VCaP (cell line): ENCODE measurements at regions not wholly inside any gene's neighbourhood (a gene's known extent, or its start where the extent isn't known, plus 50 kb on each side); places are given as distances from the start of the nearest gene placed in this dataset.

Experiments used
- H3K27ac ChIP-seq: fragments of 450-650 bp; 2 replicates; pipeline ENCODE4 v1.5.1; 2017
- CTCF ChIP-seq: fragments of 450-650 bp; conservative IDR thresholded peaks from 2 replicates; pipeline ENCODE4 v1.5.1; 2017; ENCODE audit warnings: mild to moderate bottlenecking, moderate library complexity

GRCh38 chr10:80767963-80768362 lies 230.3 kb downstream of the SH2D4B start:
- no peak overlapping the region for H3K27ac ChIP-seq
- TF ChIP-seq CTCF = no peak

DNA sequence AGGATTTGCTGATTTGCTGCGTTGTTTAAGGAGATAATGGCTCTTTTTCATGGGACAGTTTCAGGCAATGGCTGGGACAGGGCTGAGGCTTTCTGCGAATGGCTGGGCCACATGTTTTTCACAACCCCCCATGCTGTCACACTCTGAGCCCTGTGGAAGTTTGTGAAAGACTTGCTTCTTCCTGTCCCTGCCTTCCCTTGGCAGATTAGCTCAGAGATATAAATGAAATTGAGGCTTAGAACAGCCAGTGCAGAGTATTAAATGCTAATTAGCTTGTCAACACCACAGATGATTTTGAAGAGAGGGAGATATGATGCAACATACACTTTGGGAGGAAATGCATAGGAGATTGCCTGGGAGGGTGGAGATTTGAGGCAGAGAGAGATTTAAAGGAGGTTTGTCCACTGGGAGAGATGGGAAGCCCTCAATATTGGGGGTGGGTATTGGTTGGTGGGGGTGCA lies 232.0 kb downstream of the SH2D4B start:
- TF ChIP-seq CTCF = no peak
- no peak overlapping the region for H3K27ac ChIP-seq

DNA sequence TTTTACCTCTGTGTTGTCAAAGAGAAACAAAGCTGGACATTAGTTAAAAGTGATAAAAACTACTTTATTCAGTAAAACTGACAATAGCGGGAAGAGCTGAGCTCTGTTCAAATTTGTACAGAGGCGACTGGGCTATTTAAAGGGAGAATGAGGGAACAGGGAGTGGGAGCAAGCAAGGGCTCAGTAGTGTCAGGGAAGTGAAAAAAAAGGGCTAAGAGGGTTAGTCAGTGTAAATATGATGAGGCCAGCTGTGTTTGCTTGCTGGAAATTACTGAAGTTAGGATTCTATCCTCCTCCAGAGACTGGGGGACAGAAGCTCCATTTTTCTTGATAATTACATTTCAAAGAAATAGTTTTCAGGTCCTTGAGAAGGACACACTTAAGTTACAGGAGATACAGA lies 232.5 kb downstream of the SH2D4B start:
- no peak for TF ChIP-seq CTCF

DNA sequence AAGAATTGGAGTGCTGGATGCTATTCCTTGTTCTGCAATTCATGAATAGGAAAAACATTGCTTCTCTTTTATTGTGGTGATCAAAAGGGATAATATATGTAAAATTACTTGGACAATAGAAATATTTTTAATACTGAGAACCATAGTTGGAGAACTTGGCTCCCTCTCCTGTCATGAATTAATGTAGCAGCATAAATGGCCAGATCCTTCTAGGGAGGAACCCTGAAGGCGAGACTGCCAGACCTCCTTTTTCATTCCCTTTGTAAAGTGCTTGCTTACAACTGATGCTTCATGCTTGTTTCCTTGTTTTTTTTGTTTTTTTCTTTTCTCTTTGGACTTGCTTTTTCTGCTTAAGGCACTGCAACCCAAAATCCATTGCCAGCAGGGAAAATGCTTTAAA lies 233.6 kb downstream of the SH2D4B start:
- no peak overlapping the region for H3K27ac ChIP-seq
- TF ChIP-seq CTCF = no peak

More for the DNA sequence above, 232.5 kb downstream of the SH2D4B start:
- H3K27ac ChIP-seq = no peak overlapping the region

DNA sequence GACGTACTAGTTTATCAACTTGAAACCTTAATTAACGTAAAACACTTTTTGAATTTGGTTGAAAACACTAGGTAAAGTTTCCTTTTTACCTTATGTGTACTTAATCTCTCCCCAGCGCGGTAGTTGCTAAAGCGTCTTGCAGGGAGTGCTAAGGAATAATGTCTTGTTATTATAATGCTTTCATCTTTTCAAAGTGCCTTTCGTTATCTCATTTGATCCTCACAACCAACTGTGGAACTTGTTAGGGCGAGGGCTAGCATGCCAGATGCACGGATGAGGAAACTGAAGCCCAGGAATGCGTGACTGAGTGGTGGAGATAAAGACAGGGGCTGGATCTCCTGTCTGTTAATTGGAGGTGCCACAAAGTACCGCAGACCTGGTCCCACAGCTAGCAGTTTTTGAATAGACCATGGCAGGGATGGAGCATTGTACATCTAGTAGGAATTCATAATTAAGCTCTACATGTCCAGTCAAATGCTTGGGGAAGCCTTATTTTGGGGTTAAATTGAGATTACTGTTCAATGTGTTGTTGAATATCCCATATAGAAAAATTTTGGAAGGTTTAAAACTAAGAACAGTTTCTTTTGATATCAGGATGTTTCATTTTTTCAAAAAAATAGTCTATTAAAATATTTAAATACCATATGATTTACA lies 234.3 kb downstream of the SH2D4B start:
- no peak for TF ChIP-seq CTCF
- H3K27ac ChIP-seq = no peak overlapping the region

GRCh38 chr10:80772596-80772995 lies 234.9 kb downstream of the SH2D4B start:
- no peak for TF ChIP-seq CTCF
- no peak overlapping the region for H3K27ac ChIP-seq

GRCh38 chr10:80784695-80785094 lies 247.0 kb downstream of the SH2D4B start:
- no peak overlapping the region for H3K27ac ChIP-seq
- no peak for TF ChIP-seq CTCF
